Calu3 (cell line): ENCODE measurements at regions not wholly inside any gene's neighbourhood (a gene's known extent, or its start where the extent isn't known, plus 50 kb on each side); places are given as distances from the start of the nearest gene placed in this dataset.

Experiments
- BruUV-seq: library from RNA; stranded (reverse); fragments of 400-500 nt; replicated peaks from 2 replicates; lab custom pipeline; 2021; lab: Mats Ljungman, UMichigan
- CTCF ChIA-PET: fragments of 300-600 bp; sonication (Branson Sonifier 250); formaldehyde crosslinking; loops from one replicate; lab custom pipeline; 2022; ENCODE audit warnings: antibody characterized with exemption; lab: Charles Lee
- DNase-seq: peaks from one replicate; pipeline ENCODE4 v3.0.0; 2022
- H3K27ac Mint-ChIP-seq: one replicate; pipeline ENCODE4 v1.8.0; 2022; ENCODE audit warnings: mixed read lengths; ENCODE audit not compliant: unreplicated experiment
- H3K27me3 Mint-ChIP-seq: one replicate; pipeline ENCODE4 v1.8.0; 2022; ENCODE audit warnings: mixed read lengths; ENCODE audit not compliant: unreplicated experiment
- H3K36me3 Mint-ChIP-seq: one replicate; pipeline ENCODE4 v1.8.0; 2022; ENCODE audit warnings: mild to moderate bottlenecking, moderate library complexity, mixed read lengths; ENCODE audit not compliant: insufficient read depth, unreplicated experiment
- H3K4me1 Mint-ChIP-seq: one replicate; pipeline ENCODE4 v1.8.0; 2022; ENCODE audit warnings: mild to moderate bottlenecking, low read depth, mixed read lengths; ENCODE audit not compliant: unreplicated experiment
- H3K4me3 Mint-ChIP-seq: one replicate; pipeline ENCODE4 v1.8.0; 2022; ENCODE audit warnings: mild to moderate bottlenecking, low read depth, moderate library complexity, mixed read lengths; ENCODE audit not compliant: unreplicated experiment
- H3K9me3 Mint-ChIP-seq: one replicate; pipeline ENCODE4 v1.8.0; 2022; ENCODE audit warnings: low read depth, mixed read lengths; ENCODE audit not compliant: unreplicated experiment
- intact Hi-C: fragments of 100-400 bp; cut with micrococcal nuclease; formaldehyde crosslinking; loops from one replicate; pipeline ENCODE4 v1.10.0; 2022; ENCODE audit not compliant: unreplicated experiment
- TF ChIP-seq, protein P1 (sequence below): fragments of 200-600 bp; IDR thresholded peaks from one replicate; pipeline ENCODE4 v1.8.0; 2022; ENCODE audit warnings: antibody characterized with exemption; ENCODE audit not compliant: unreplicated experiment

- H3K27me3 Mint-ChIP-seq: peaks cover 91% of the 10 kb centered on the region
- DNase-seq: no peak
- CTCF ChIA-PET: no interaction called here
These were observed 298.3 kb downstream of the GADD45G start for GRCh38 chr9:89903141-89903475.

DNA sequence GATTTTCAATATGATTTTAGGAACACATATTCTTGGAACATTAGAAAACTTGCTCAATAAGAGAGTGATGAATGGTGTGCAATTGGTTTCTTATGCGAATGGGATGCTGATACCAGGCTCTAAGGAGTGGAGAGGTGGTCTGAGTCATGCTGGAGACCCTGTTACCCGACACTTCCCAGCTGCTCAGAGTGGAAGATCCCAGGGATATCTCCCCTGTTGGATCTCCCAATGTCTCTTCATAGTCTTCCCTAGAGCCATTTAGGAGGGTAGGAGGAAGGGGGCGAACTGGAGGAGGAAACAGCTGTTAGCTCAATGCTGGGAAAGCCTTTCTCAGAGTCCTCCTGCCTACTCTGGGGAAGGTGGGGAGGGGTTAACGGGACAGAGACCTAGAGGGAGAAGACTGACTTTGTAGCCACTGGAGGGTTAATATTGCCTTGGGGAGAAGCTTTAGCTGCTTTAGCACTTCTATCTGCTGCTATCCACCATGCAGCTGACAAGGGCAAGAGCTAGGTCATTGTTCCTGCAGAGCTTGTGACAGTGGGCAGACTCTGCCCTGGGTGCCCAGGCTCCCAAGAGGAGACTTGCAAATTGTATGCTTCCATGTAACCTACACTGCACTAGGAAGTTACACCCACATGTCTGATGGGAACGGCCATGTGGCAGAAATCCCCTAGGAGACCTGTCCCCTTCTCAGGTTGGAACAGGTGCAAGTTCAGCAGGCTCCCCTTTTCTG, 301.0 kb downstream of the GADD45G start:
- no TSS peak for BruUV-seq
- Mint-ChIP-seq H3K4me1 (no peaks in the 10 kb centered on the region), H3K27ac (no peak overlapping the region), H3K27me3 (peaks cover 85% of the 10 kb centered on the region), H3K9me3 (no peaks in the 10 kb centered on the region), H3K36me3 (no peaks in the 10 kb centered on the region), H3K4me3 (no peak overlapping the region)
- TF ChIP-seq, protein P1, sequence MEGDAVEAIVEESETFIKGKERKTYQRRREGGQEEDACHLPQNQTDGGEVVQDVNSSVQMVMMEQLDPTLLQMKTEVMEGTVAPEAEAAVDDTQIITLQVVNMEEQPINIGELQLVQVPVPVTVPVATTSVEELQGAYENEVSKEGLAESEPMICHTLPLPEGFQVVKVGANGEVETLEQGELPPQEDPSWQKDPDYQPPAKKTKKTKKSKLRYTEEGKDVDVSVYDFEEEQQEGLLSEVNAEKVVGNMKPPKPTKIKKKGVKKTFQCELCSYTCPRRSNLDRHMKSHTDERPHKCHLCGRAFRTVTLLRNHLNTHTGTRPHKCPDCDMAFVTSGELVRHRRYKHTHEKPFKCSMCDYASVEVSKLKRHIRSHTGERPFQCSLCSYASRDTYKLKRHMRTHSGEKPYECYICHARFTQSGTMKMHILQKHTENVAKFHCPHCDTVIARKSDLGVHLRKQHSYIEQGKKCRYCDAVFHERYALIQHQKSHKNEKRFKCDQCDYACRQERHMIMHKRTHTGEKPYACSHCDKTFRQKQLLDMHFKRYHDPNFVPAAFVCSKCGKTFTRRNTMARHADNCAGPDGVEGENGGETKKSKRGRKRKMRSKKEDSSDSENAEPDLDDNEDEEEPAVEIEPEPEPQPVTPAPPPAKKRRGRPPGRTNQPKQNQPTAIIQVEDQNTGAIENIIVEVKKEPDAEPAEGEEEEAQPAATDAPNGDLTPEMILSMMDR: no peak
- DNase-seq: no peak
- CTCF ChIA-PET: no interaction called here
- intact Hi-C loops: no loop called here

More at GRCh38 chr9:89903141-89903475, 298.3 kb downstream of the GADD45G start:
- no TSS peak for BruUV-seq
- Mint-ChIP-seq H3K4me3 (no peak overlapping the region), H3K36me3 (no peaks in the 10 kb centered on the region), H3K9me3 (no peaks in the 10 kb centered on the region), H3K27ac (no peak overlapping the region), H3K4me1 (no peaks in the 10 kb centered on the region)
- intact Hi-C loops: no loop called here
- TF ChIP-seq, protein P1: no peak

GRCh38 chr9:89911721-89912604, 307.2 kb downstream of the GADD45G start:
- no peak overlapping the region for H3K27ac Mint-ChIP-seq
- CTCF ChIA-PET: no interaction called here
- BruUV-seq: no TSS peak

DNA sequence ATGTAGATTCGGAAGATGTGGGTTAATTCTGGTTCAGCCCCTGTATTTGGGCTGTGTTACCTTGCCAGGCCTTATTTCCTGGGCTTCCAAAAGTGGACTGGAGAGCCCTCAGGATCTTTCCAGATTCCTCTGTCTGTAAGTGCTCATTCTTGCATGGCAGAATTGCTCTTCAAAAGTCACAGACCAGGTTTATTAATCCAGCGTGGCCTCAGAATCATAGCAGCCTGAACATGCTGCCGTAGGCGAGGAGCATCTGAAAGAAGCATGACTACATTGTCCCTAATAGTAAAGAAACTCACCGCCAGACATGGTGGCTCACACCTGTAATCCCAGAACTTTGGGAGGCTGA, 307.8 kb downstream of the GADD45G start:
- TF ChIP-seq, protein P1: no peak
- intact Hi-C loops: no loop called here
- DNase-seq: no peak

More at GRCh38 chr9:89911721-89912604, 307.2 kb downstream of the GADD45G start:
- H3K4me3 Mint-ChIP-seq: no peak overlapping the region
- H3K27me3 Mint-ChIP-seq: peaks cover 47% of the 10 kb centered on the region
- intact Hi-C loops: no loop called here
- H3K9me3 Mint-ChIP-seq: no peaks in the 10 kb centered on the region
- TF ChIP-seq, protein P1: no peak
- H3K4me1 Mint-ChIP-seq: no peaks in the 10 kb centered on the region
- no peak for DNase-seq
- no peaks in the 10 kb centered on the region for H3K36me3 Mint-ChIP-seq

More for the DNA sequence above, 307.8 kb downstream of the GADD45G start:
- CTCF ChIA-PET: no interaction called here
- Mint-ChIP-seq H3K4me3 (no peak overlapping the region), H3K9me3 (no peaks in the 10 kb centered on the region), H3K4me1 (no peaks in the 10 kb centered on the region), H3K36me3 (no peaks in the 10 kb centered on the region), H3K27ac (no peak overlapping the region), H3K27me3 (peaks cover 47% of the 10 kb centered on the region)
- no TSS peak for BruUV-seq
